HEK293T (cell line): ENCODE measurements at regions not wholly inside any gene's neighbourhood (a gene's known extent, or its start where the extent isn't known, plus 50 kb on each side); places are given as distances from the start of the nearest gene placed in this dataset.
"Not testable (repeated sequence)": the region's sequence is repeated elsewhere in the genome, so short reads cannot be mapped to it uniquely, and the experiment has no call there.

ENCODE experiments used
- CTCF ChIA-PET: fragments of 350-600 bp; formaldehyde crosslinking; extraction: SDS; loops from one replicate; lab custom pipeline; 2021; ENCODE audit warnings: antibody characterized with exemption, inconsistent platforms; lab: Yijun Ruan, JAX
- POLR2A ChIA-PET: fragments of 350-600 bp; formaldehyde crosslinking; extraction: SDS; loops from one replicate; lab custom pipeline; 2020; ENCODE audit warnings: antibody characterized with exemption, inconsistent platforms; lab: Yijun Ruan, JAX
- DNase-seq: peaks from one replicate; pipeline ENCODE4 v3.0.0; 2012; ENCODE audit warnings: mixed read lengths; ENCODE audit errors: extremely low spot score
- ARNT ChIP-seq: fragments of 450-650 bp; IDR thresholded peaks from 2 replicates; pipeline ENCODE4 v1.6.1; 2017; ENCODE audit warnings: mild to moderate bottlenecking
- BHLHE40 ChIP-seq: fragments of 450-650 bp; IDR thresholded peaks from 2 replicates; pipeline ENCODE4 v1.6.1; 2016; ENCODE audit warnings: mild to moderate bottlenecking, moderate library complexity, borderline replicate concordance
- CTBP1 ChIP-seq: fragments of 450-650 bp; IDR thresholded peaks from 2 replicates; pipeline ENCODE4 v1.6.1; 2016; ENCODE audit warnings: borderline replicate concordance
- ELF4 ChIP-seq: fragments of 450-650 bp; IDR thresholded peaks from 2 replicates; pipeline ENCODE4 v1.6.1; 2017; ENCODE audit warnings: antibody characterized with exemption
- FOXA1 ChIP-seq: fragments of 450-650 bp; IDR thresholded peaks from 2 replicates; pipeline ENCODE4 v1.6.1; 2016; ENCODE audit warnings: mild to moderate bottlenecking
- FOXK2 ChIP-seq: fragments of 450-650 bp; IDR thresholded peaks from 2 replicates; pipeline ENCODE4 v1.6.1; 2016; ENCODE audit warnings: mild to moderate bottlenecking
- FOXM1 ChIP-seq: fragments of 450-650 bp; IDR thresholded peaks from 2 replicates; pipeline ENCODE4 v1.6.1; 2017; ENCODE audit warnings: mild to moderate bottlenecking, borderline replicate concordance
- HDGF ChIP-seq: fragments of 450-650 bp; IDR thresholded peaks from 2 replicates; pipeline ENCODE4 v1.6.1; 2017; ENCODE audit warnings: antibody characterized with exemption, borderline replicate concordance
- L3MBTL2 ChIP-seq: fragments of 450-650 bp; conservative IDR thresholded peaks from 2 replicates; pipeline ENCODE4 v1.6.1; 2016; ENCODE audit warnings: mild to moderate bottlenecking
- LEF1 ChIP-seq: fragments of 450-650 bp; IDR thresholded peaks from 2 replicates; pipeline ENCODE4 v1.6.1; 2017; ENCODE audit warnings: mild to moderate bottlenecking, borderline replicate concordance
- NFRKB ChIP-seq: fragments of 450-650 bp; IDR thresholded peaks from 2 replicates; pipeline ENCODE4 v1.6.1; 2016; ENCODE audit warnings: mild to moderate bottlenecking, moderate library complexity
- SP1 ChIP-seq: fragments of 450-650 bp; IDR thresholded peaks from 2 replicates; pipeline ENCODE4 v1.6.1; 2017
- SUZ12 ChIP-seq: fragments of 450-650 bp; IDR thresholded peaks from 2 replicates; pipeline ENCODE4 v1.6.1; 2016; ENCODE audit warnings: mild to moderate bottlenecking
- TARDBP ChIP-seq: fragments of 450-650 bp; IDR thresholded peaks from 2 replicates; pipeline ENCODE4 v1.6.1; 2016
- ZNF384 ChIP-seq: fragments of 450-650 bp; IDR thresholded peaks from 2 replicates; pipeline ENCODE4 v1.6.1; 2016
- TF ChIP-seq, protein P1 (sequence below): fragments of 450-650 bp; IDR thresholded peaks from 2 replicates; pipeline ENCODE4 v1.6.1; 2016

DNA sequence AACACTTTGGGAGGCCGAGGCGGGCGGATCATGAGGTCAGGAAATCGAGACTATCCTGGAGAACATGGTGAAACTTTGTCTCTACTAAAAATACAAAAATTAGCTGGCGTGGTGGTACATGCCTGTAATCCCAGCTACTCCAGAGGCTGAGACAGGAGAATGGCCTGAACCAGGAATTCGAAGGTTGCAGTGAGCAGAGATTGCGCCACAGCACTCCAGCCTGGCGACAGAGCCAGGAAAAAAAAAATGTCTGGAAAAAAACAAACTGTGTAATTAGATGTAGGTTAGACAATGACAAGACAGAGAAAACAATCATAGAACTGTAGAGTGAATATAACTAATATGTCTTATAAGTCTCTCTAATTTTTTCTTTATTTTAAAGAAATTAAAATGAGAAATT, 1002.5 kb upstream of the LCORL start:
- TF ChIP-seq SUZ12 = no peak
- TF ChIP-seq ZNF384 = no peak
- TF ChIP-seq CTBP1 = no peak
- TF ChIP-seq FOXM1 = no peak
- no peak for TF ChIP-seq LEF1
- TF ChIP-seq SP1 = no peak
- TF ChIP-seq FOXK2 = no peak
- no peak for TF ChIP-seq NFRKB
- TF ChIP-seq ELF4 = no peak
- no peak for TF ChIP-seq HDGF
- no peak for TF ChIP-seq FOXA1
- TF ChIP-seq TARDBP = no peak
- no peak for TF ChIP-seq ARNT
- TF ChIP-seq, protein P1, sequence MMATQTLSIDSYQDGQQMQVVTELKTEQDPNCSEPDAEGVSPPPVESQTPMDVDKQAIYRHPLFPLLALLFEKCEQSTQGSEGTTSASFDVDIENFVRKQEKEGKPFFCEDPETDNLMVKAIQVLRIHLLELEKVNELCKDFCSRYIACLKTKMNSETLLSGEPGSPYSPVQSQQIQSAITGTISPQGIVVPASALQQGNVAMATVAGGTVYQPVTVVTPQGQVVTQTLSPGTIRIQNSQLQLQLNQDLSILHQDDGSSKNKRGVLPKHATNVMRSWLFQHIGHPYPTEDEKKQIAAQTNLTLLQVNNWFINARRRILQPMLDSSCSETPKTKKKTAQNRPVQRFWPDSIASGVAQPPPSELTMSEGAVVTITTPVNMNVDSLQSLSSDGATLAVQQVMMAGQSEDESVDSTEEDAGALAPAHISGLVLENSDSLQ = no peak
- no peak for TF ChIP-seq L3MBTL2
- TF ChIP-seq BHLHE40 = no peak
- CTCF ChIA-PET = no interaction called here
- DNase-seq = no peak
- POLR2A ChIA-PET = no interaction called here

DNA sequence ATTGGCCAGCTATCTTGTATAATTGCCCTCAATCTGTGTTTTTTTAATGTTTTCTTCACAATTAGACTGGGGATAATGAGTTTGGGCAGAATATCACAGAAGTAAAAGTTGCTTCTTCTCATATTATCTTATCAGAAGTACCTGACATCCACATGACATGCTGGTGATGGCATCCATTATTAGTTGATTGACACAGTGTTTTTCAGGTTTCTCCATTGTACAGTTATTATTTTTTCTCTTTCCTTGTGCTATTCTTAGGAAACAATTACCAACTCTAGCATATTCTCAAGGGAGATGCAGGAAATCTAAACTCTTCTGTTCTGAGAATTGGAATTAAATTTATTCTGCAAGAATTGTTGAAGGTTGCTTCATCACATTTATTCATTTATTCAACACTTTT, 1000.1 kb upstream of the LCORL start:
- CTCF ChIA-PET = no interaction called here
- DNase-seq = no peak
- POLR2A ChIA-PET = no interaction called here
- no peak for TF ChIP-seq FOXK2
- TF ChIP-seq, protein P1 = no peak
- no peak for TF ChIP-seq ARNT

DNA sequence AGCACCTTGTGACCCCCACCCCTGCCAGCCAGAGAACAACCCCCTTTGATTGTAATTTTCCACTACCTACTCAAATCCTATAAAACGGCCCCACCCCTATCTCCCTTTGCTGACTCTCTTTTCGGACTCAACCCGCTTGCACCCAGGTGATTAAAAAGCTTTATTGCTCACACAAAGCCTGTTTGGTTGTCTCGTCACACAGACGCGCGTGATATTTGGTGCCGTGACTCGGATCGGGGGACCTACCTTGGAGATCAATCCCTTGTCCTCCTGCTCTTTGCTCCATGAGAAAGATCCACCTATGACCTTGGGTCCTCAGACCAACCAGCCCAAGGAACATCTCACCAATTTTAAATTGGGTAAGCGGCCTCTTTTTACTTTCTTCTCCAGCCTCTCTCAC, 995.0 kb upstream of the LCORL start:
- POLR2A ChIA-PET, CTCF ChIA-PET, DNase-seq: not testable (repeated sequence)

DNA sequence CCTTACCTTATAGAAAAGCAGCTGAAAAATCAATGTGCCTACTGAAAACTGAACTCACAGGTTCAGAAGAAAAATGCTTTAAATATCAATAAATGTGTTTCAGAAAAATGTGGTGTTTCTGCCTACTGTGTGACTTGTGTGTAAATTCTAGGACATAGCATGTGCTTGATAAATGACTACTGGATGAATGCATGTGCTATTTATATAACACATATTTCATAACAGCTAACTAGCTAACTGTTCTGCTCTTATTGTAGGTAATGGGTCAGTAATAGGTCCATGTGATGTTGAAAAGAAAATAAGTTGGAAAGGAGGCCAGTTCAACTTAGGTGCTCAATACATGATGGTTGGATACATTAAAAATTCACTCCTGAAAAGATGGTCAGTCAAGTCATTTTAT, 993.0 kb upstream of the LCORL start:
- no peak for DNase-seq
- ChIA-PET POLR2A (no interaction called here), CTCF (no interaction called here)
- no peak for TF ChIP-seq LEF1
- no peak for TF ChIP-seq HDGF
- no peak for TF ChIP-seq FOXA1
- no peak for TF ChIP-seq ARNT
- no peak for TF ChIP-seq ZNF384
- TF ChIP-seq FOXM1 = no peak
- TF ChIP-seq NFRKB = no peak
- TF ChIP-seq, protein P1 = no peak
- TF ChIP-seq L3MBTL2 = no peak
- no peak for TF ChIP-seq FOXK2
- no peak for TF ChIP-seq TARDBP
- TF ChIP-seq SUZ12 = no peak
- no peak for TF ChIP-seq BHLHE40
- TF ChIP-seq SP1 = no peak
- TF ChIP-seq ELF4 = no peak
- no peak for TF ChIP-seq CTBP1

DNA sequence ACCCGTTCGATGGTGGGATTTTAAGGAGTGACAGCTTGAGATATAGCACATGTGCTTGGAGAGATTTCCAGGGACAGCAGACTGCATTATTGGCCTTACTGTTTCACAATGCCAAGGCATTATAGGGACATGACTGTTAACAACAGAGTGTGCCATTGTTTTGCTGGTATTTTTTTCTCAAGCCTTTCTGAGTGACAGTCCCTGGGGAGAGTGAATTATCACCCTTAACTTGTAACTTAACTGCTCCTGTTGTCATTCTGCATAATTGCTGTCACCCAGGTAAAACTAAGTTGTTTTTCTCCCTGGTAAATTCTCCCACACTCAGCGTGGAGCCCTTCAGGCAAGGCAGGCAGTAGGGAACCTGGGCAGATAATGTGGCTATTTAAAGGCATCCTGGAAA, 989.2 kb upstream of the LCORL start:
- no peak for DNase-seq
- ChIA-PET CTCF (no interaction called here), POLR2A (no interaction called here)
- TF ChIP-seq FOXA1 (no peak), NFRKB (no peak), FOXM1 (no peak), L3MBTL2 (no peak), BHLHE40 (no peak), FOXK2 (no peak), HDGF (no peak), TARDBP (no peak), LEF1 (no peak), SP1 (no peak), SUZ12 (no peak), CTBP1 (no peak), ARNT (no peak), ELF4 (no peak), ZNF384 (no peak)
- TF ChIP-seq, protein P1 = no peak

DNA sequence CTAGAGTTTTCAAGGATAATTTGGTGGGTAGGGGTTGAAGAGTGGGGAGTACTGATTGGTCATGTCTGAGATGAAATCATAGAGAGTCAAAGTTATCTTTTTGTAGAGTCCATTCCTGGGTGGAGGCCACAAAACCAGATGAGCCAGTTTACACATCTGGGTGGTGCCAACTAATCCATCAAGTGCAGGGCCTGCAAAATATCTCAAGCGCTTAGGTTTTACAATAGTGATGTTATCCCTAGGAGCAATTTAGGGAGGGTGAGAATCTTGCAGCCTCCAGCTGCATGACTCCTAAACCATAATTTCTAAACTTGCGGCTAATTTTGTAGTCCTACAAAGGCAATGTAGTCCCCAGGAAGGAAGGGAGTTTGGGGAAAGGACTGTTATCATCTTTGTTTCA, 988.3 kb upstream of the LCORL start:
- TF ChIP-seq SUZ12 (no peak), FOXM1 (no peak), CTBP1 (no peak), BHLHE40 (no peak), SP1 (no peak), FOXK2 (no peak), LEF1 (no peak), HDGF (no peak), TARDBP (no peak), ZNF384 (no peak), FOXA1 (no peak), ELF4 (no peak), ARNT (no peak), NFRKB (no peak), L3MBTL2 (no peak)
- TF ChIP-seq, protein P1 = no peak
- no peak for DNase-seq
- ChIA-PET CTCF (no interaction called here), POLR2A (no interaction called here)
